Dedifferentiated amniotic fluid mesenchymal stem cell (primary cell): ENCODE measurements at regions not wholly inside any gene's neighbourhood (a gene's known extent, or its start where the extent isn't known, plus 50 kb on each side); places are given as distances from the start of the nearest gene placed in this dataset.
"Not testable (repeated sequence)": the region's sequence is repeated elsewhere in the genome, so short reads cannot be mapped to it uniquely, and the experiment has no call there.

Source experiments
- DNase-seq: peaks from one replicate; pipeline ENCODE4 v3.0.0-alpha.2; 2016; ENCODE audit errors: extremely low spot score

- DNase-seq, result no peak
Measured at GRCh38 chr11:44417731-44418455, 108.0 kb upstream of the ALX4 start.

- no peak for DNase-seq
Measured at GRCh38 chr11:44418456-44418830, 108.5 kb upstream of the ALX4 start.

- no peak for DNase-seq
Measured at GRCh38 chr11:44421090-44421675, 111.2 kb upstream of the ALX4 start.

GRCh38 chr11:44423289-44423688, 113.3 kb upstream of the ALX4 start:
- no peak for DNase-seq

GRCh38 chr11:44424841-44425240, 114.9 kb upstream of the ALX4 start:
- DNase-seq, result no peak

- no peak for DNase-seq
Measured at GRCh38 chr11:44426119-44426518, 116.2 kb upstream of the ALX4 start.

- DNase-seq, result no peak
Measured at GRCh38 chr11:44426958-44427357, 117.0 kb upstream of the ALX4 start.

GRCh38 chr11:44427432-44427831, 117.5 kb upstream of the ALX4 start:
- DNase-seq, result no peak

GRCh38 chr11:44430140-44430539, 120.2 kb upstream of the ALX4 start:
- DNase-seq, result no peak

GRCh38 chr11:44434191-44434590, 124.3 kb upstream of the ALX4 start:
- DNase-seq, result no peak

- no peak for DNase-seq
Measured at GRCh38 chr11:44437122-44437521, 127.2 kb upstream of the ALX4 start.

GRCh38 chr11:44442893-44443673, 122.4 kb upstream of the CD82 start:
- DNase-seq, result not testable (repeated sequence)

- DNase-seq, result no peak
Measured at GRCh38 chr11:44443836-44444769, 121.4 kb upstream of the CD82 start.

- no peak for DNase-seq
Measured at GRCh38 chr11:44444770-44445321, 120.6 kb upstream of the CD82 start.

- DNase-seq, result no peak
Measured at GRCh38 chr11:44445500-44446365, 119.7 kb upstream of the CD82 start.

- DNase-seq, result no peak
Measured at GRCh38 chr11:44446366-44446762, 119.1 kb upstream of the CD82 start.

GRCh38 chr11:44446996-44447771, 118.3 kb upstream of the CD82 start:
- DNase-seq, result no peak

- DNase-seq, result no peak
Measured at GRCh38 chr11:44450295-44450932, 115.0 kb upstream of the CD82 start.

- no peak for DNase-seq
Measured at GRCh38 chr11:44451706-44452105, 113.8 kb upstream of the CD82 start.
